H1 (cell line): ENCODE measurements at regions not wholly inside any gene's neighbourhood (a gene's known extent, or its start where the extent isn't known, plus 50 kb on each side); places are given as distances from the start of the nearest gene placed in this dataset.

Source experiments
- SP2 ChIP-seq: IDR thresholded peaks from 2 replicates; pipeline ENCODE4 v1.6.1; 2012; ENCODE audit warnings: mild to moderate bottlenecking, low read length, inconsistent platforms
- SRF ChIP-seq: IDR thresholded peaks from 2 replicates; pipeline ENCODE4 v1.6.1; 2011; ENCODE audit warnings: mild to moderate bottlenecking, low read depth, low read length, moderate library complexity
- TCF12 ChIP-seq: IDR thresholded peaks from 2 replicates; pipeline ENCODE4 v1.6.1; 2011; ENCODE audit warnings: low read depth, mild to moderate bottlenecking, low read length
- YY1 ChIP-seq: IDR thresholded peaks from 2 replicates; pipeline ENCODE4 v1.6.1; 2011; ENCODE audit warnings: low read depth, mild to moderate bottlenecking, low read length
- ZNF274 ChIP-seq: IDR thresholded peaks from 2 replicates; pipeline ENCODE4 v1.7.0; 2012; ENCODE audit warnings: low read length, borderline replicate concordance; ENCODE audit errors: extremely low read depth
- TF ChIP-seq, protein P1 (sequence below): fragments of 300-600 bp; sonication (generic); IDR thresholded peaks from 2 replicates; pipeline ENCODE4 v1.7.1; 2012; ENCODE audit warnings: low read length, moderate library complexity, mild to moderate bottlenecking, inconsistent platforms; ENCODE audit not compliant: insufficient replicate concordance
- TF ChIP-seq, protein P2 (sequence below): IDR thresholded peaks from 2 replicates; pipeline ENCODE4 v1.6.1; 2011; ENCODE audit warnings: low read depth, mild to moderate bottlenecking, low read length; ENCODE audit not compliant: insufficient read depth

- TF ChIP-seq, protein P1, sequence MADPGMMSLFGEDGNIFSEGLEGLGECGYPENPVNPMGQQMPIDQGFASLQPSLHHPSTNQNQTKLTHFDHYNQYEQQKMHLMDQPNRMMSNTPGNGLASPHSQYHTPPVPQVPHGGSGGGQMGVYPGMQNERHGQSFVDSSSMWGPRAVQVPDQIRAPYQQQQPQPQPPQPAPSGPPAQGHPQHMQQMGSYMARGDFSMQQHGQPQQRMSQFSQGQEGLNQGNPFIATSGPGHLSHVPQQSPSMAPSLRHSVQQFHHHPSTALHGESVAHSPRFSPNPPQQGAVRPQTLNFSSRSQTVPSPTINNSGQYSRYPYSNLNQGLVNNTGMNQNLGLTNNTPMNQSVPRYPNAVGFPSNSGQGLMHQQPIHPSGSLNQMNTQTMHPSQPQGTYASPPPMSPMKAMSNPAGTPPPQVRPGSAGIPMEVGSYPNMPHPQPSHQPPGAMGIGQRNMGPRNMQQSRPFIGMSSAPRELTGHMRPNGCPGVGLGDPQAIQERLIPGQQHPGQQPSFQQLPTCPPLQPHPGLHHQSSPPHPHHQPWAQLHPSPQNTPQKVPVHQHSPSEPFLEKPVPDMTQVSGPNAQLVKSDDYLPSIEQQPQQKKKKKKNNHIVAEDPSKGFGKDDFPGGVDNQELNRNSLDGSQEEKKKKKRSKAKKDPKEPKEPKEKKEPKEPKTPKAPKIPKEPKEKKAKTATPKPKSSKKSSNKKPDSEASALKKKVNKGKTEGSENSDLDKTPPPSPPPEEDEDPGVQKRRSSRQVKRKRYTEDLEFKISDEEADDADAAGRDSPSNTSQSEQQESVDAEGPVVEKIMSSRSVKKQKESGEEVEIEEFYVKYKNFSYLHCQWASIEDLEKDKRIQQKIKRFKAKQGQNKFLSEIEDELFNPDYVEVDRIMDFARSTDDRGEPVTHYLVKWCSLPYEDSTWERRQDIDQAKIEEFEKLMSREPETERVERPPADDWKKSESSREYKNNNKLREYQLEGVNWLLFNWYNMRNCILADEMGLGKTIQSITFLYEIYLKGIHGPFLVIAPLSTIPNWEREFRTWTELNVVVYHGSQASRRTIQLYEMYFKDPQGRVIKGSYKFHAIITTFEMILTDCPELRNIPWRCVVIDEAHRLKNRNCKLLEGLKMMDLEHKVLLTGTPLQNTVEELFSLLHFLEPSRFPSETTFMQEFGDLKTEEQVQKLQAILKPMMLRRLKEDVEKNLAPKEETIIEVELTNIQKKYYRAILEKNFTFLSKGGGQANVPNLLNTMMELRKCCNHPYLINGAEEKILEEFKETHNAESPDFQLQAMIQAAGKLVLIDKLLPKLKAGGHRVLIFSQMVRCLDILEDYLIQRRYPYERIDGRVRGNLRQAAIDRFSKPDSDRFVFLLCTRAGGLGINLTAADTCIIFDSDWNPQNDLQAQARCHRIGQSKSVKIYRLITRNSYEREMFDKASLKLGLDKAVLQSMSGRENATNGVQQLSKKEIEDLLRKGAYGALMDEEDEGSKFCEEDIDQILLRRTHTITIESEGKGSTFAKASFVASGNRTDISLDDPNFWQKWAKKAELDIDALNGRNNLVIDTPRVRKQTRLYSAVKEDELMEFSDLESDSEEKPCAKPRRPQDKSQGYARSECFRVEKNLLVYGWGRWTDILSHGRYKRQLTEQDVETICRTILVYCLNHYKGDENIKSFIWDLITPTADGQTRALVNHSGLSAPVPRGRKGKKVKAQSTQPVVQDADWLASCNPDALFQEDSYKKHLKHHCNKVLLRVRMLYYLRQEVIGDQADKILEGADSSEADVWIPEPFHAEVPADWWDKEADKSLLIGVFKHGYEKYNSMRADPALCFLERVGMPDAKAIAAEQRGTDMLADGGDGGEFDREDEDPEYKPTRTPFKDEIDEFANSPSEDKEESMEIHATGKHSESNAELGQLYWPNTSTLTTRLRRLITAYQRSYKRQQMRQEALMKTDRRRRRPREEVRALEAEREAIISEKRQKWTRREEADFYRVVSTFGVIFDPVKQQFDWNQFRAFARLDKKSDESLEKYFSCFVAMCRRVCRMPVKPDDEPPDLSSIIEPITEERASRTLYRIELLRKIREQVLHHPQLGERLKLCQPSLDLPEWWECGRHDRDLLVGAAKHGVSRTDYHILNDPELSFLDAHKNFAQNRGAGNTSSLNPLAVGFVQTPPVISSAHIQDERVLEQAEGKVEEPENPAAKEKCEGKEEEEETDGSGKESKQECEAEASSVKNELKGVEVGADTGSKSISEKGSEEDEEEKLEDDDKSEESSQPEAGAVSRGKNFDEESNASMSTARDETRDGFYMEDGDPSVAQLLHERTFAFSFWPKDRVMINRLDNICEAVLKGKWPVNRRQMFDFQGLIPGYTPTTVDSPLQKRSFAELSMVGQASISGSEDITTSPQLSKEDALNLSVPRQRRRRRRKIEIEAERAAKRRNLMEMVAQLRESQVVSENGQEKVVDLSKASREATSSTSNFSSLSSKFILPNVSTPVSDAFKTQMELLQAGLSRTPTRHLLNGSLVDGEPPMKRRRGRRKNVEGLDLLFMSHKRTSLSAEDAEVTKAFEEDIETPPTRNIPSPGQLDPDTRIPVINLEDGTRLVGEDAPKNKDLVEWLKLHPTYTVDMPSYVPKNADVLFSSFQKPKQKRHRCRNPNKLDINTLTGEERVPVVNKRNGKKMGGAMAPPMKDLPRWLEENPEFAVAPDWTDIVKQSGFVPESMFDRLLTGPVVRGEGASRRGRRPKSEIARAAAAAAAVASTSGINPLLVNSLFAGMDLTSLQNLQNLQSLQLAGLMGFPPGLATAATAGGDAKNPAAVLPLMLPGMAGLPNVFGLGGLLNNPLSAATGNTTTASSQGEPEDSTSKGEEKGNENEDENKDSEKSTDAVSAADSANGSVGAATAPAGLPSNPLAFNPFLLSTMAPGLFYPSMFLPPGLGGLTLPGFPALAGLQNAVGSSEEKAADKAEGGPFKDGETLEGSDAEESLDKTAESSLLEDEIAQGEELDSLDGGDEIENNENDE: no peak
- TF ChIP-seq TCF12 (no peak), YY1 (no peak), ZNF274 (no peak), SRF (no peak), SP2 (no peak)
- TF ChIP-seq, protein P2, sequence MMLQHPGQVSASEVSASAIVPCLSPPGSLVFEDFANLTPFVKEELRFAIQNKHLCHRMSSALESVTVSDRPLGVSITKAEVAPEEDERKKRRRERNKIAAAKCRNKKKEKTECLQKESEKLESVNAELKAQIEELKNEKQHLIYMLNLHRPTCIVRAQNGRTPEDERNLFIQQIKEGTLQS: no peak
These were observed 245.0 kb downstream of the TEX29 start (continued) for GRCh38 chr13:111565400-111565799.
